GM12878 (cell line): ENCODE measurements at regions not wholly inside any gene's neighbourhood (a gene's known extent, or its start where the extent isn't known, plus 50 kb on each side); places are given as distances from the start of the nearest gene placed in this dataset.

Experiments used
- ATAC-seq: fragments of 200-7000 bp; cut with Tn5 transposase; 3 replicates; pipeline ENCODE4 v1.9.1; 2020; ENCODE audit warnings: mild to moderate bottlenecking, moderate library complexity
- BruUV-seq: library from RNA; stranded (reverse); fragments of 400-500 nt; replicated peaks from 2 replicates; lab custom pipeline; 2021; lab: Mats Ljungman, UMichigan
- CTCF ChIA-PET: fragments of 300-600 bp; sonication (Branson Sonifier 250); formaldehyde crosslinking; extraction: SDS; loops from one replicate; lab custom pipeline; 2021; ENCODE audit warnings: inconsistent platforms; lab: Yijun Ruan, JAX
- POLR2A ChIA-PET: fragments of 350-600 bp; formaldehyde crosslinking; extraction: SDS; loops from one replicate; lab custom pipeline; 2021; ENCODE audit warnings: inconsistent platforms; lab: Charles Lee
- RAD21 ChIA-PET: fragments of 300-600 bp; sonication (Branson Sonifier 250); formaldehyde crosslinking; loops from one replicate; lab custom pipeline; 2023; ENCODE audit warnings: antibody characterized with exemption; ENCODE audit not compliant: unreplicated experiment; lab: Charles Lee
- SMC1A ChIA-PET: fragments of 300-600 bp; sonication (Branson Sonifier 250); formaldehyde crosslinking; loops from one replicate; lab custom pipeline; 2023; ENCODE audit not compliant: unreplicated experiment, uncharacterized antibody; lab: Charles Lee
- DNase-seq: peaks from one replicate; pipeline ENCODE4 v3.0.0-alpha.2; 2011; ENCODE audit warnings: low read depth, low spot score
- FAIRE-seq: peaks from 3 replicates; lab custom pipeline; 2011; peaks lifted over from hg19 to GRCh38; lab: Jason Lieb, UNC
- H2AFZ ChIP-seq: 2 replicates; pipeline ENCODE4 v1.6.0; 2011; ENCODE audit warnings: low read depth, low read length, control low read depth; ENCODE audit not compliant: control insufficient read depth
- H3K27ac ChIP-seq: 2 replicates; pipeline ENCODE4 v1.5.1; 2011; ENCODE audit warnings: control low read depth; ENCODE audit not compliant: control insufficient read depth, insufficient read depth
- H3K27me3 ChIP-seq, 2 experiments: replicated peaks in 1 of 2; 2 replicates each; pipeline versions ENCODE4 v1.6.0 to v1.6.1; 2011; ENCODE audit warnings: low read length in 1 of 2; ENCODE audit not compliant: control insufficient read depth in 2 of 2, insufficient read depth in 2 of 2
- H3K36me3 ChIP-seq, 2 experiments: 2 replicates each; pipeline ENCODE4 v1.5.1; 2011; ENCODE audit warnings: low read length in 1 of 2; ENCODE audit not compliant: control insufficient read depth in 2 of 2, insufficient read depth in 2 of 2
- H3K4me1 ChIP-seq: 2 replicates; pipeline ENCODE4 v1.6.1; 2011; ENCODE audit warnings: mild to moderate bottlenecking, low read length, moderate library complexity, mixed read lengths; ENCODE audit not compliant: control insufficient read depth, insufficient read depth
- H3K4me2 ChIP-seq: 2 replicates; pipeline ENCODE4 v1.6.0; 2011; ENCODE audit warnings: control low read depth; ENCODE audit not compliant: control insufficient read depth, insufficient read depth
- H3K4me3 ChIP-seq: fragments of 200-600 bp; sonication (generic); 2 replicates; pipeline ENCODE4 v1.5.1; 2016
- H3K79me2 ChIP-seq: 2 replicates; pipeline ENCODE4 v1.6.0; 2011; ENCODE audit warnings: low read length; ENCODE audit not compliant: control insufficient read depth, insufficient read depth
- H3K9ac ChIP-seq: 2 replicates; pipeline ENCODE4 v1.8.0; 2011; ENCODE audit warnings: low read length, control low read depth, mixed read lengths; ENCODE audit not compliant: control insufficient read depth, insufficient read depth
- H3K9me3 ChIP-seq: replicated peaks from 3 replicates; pipeline ENCODE4 v1.5.1; 2011; ENCODE audit warnings: mild to moderate bottlenecking, low read length; ENCODE audit not compliant: control insufficient read depth, insufficient read depth
- H4K20me1 ChIP-seq: 2 replicates; pipeline ENCODE4 v1.6.0; 2011; ENCODE audit not compliant: control insufficient read depth, insufficient read depth
- ATF7 ChIP-seq: fragments of 450-650 bp; IDR thresholded peaks from 2 replicates; pipeline ENCODE4 v1.6.1; 2016; ENCODE audit warnings: low read depth, mild to moderate bottlenecking
- CEBPZ ChIP-seq: fragments of 150-350 bp; IDR thresholded peaks from 2 replicates; pipeline ENCODE4 v1.6.1; 2016; ENCODE audit warnings: low read depth, low read length
- CHD1 ChIP-seq: IDR thresholded peaks from 2 replicates; pipeline ENCODE4 v1.6.1; 2012; ENCODE audit warnings: low read depth, low read length, improper control_type of control experiment
- ELK1 ChIP-seq: IDR thresholded peaks from 2 replicates; pipeline ENCODE4 v1.6.1; 2012; ENCODE audit warnings: low read depth, low read length, improper control_type of control experiment
- HCFC1 ChIP-seq: fragments of 150-350 bp; IDR thresholded peaks from 2 replicates; pipeline ENCODE4 v1.6.1; 2014; ENCODE audit warnings: low read length
- HDAC2 ChIP-seq: fragments of 200-600 bp; sonication (generic); IDR thresholded peaks from 2 replicates; pipeline ENCODE4 v1.6.1; 2017
- JUND ChIP-seq: IDR thresholded peaks from 2 replicates; pipeline ENCODE4 v1.6.1; 2012; ENCODE audit warnings: low read depth, mild to moderate bottlenecking, low read length, improper control_type of control experiment, moderate library complexity
- KAT2A ChIP-seq: conservative IDR thresholded peaks from 2 replicates; pipeline ENCODE4 v1.6.1; 2011; ENCODE audit warnings: low read depth, low read length; ENCODE audit not compliant: control insufficient read depth
- RUNX3 ChIP-seq: IDR thresholded peaks from 2 replicates; pipeline ENCODE4 v1.6.1; 2012; ENCODE audit warnings: low read length, inconsistent platforms
- SIN3A ChIP-seq: IDR thresholded peaks from 2 replicates; pipeline ENCODE4 v1.6.1; 2012; ENCODE audit warnings: low read depth, low read length, improper control_type of control experiment
- STAT3 ChIP-seq: IDR thresholded peaks from 2 replicates; pipeline ENCODE4 v1.6.1; 2011; ENCODE audit warnings: low read depth, low read length, improper control_type of control experiment
- TAF1 ChIP-seq: IDR thresholded peaks from 2 replicates; pipeline ENCODE4 v1.6.1; 2011; ENCODE audit warnings: mild to moderate bottlenecking, low read depth, low read length, borderline replicate concordance
- TBL1XR1 ChIP-seq: IDR thresholded peaks from 2 replicates; pipeline ENCODE4 v1.6.1; 2012; ENCODE audit warnings: low read depth, low read length, improper control_type of control experiment
- WGBS: methylation state at CpG from one replicate; pipeline ENCODE4 v1.1.6; 2016; ENCODE audit warnings: low lambda C conversion rate; ENCODE audit not compliant: insufficient replicate concordance, insufficient coverage; ENCODE audit errors: missing lambda C conversion rate; 5-methylcytosine and 5-hydroxymethylcytosine counted together
- in situ Hi-C: fragments of 300-500 bp; cut with MboI; formaldehyde crosslinking; loops from 9 replicates; pipeline ENCODE4 v1.14.3; 2018; ENCODE audit warnings: mixed read lengths
- intact Hi-C: fragments of 100-400 bp; cut with micrococcal nuclease; formaldehyde crosslinking; loops from one replicate; pipeline ENCODE4 v1.14.2; 2022; ENCODE audit not compliant: unreplicated experiment

GRCh38 chr12:78343657-78344056 is 513.0 kb downstream of the NAV3 start (continued):
- no peak for TF ChIP-seq KAT2A
- no peak for TF ChIP-seq RUNX3
- no peak for TF ChIP-seq CEBPZ
- no peak for TF ChIP-seq SIN3A
- TF ChIP-seq HCFC1, result no peak
- no peak for TF ChIP-seq TBL1XR1
- TF ChIP-seq, all 136 proteins: peak for 0

- no peak overlapping the region for H2AFZ ChIP-seq
- no peaks in the 10 kb centered on the region for H4K20me1 ChIP-seq
- TF ChIP-seq JUND (no peak), HDAC2 (no peak), ELK1 (no peak), ATF7 (no peak), STAT3 (no peak), CHD1 (no peak), TAF1 (no peak)
- no peak overlapping the region for H3K9ac ChIP-seq
- no peak overlapping the region for H3K4me3 ChIP-seq
- CTCF ChIA-PET, result no interaction called here
- no peak overlapping the region for H3K4me2 ChIP-seq
- H3K4me1 ChIP-seq, result no peaks in the 10 kb centered on the region
- H3K27me3 ChIP-seq, result no peaks in the 10 kb centered on the region
- ATAC-seq, result no peak
- no peak for DNase-seq
- POLR2A ChIA-PET, result no interaction called here
- no peaks in the 10 kb centered on the region for H3K36me3 ChIP-seq
- no peak overlapping the region for H3K27ac ChIP-seq
- H3K79me2 ChIP-seq, result no peaks in the 10 kb centered on the region
- WGBS, result 0% methylated on average over 1 of the region's 1 CpG
- FAIRE-seq, result no peak
- in situ Hi-C loops (no loop called here), intact Hi-C loops (no loop called here)
- RAD21 ChIA-PET, result no interaction called here
- BruUV-seq, result no TSS peak
- SMC1A ChIA-PET, result no interaction called here
- H3K9me3 ChIP-seq, result no peaks in the 10 kb centered on the region
These were observed 505.1 kb upstream of the SYT1 start for GRCh38 chr12:78359520-78359919.
